GM12864 (cell line): ENCODE measurements at regions not wholly inside any gene's neighbourhood (a gene's known extent, or its start where the extent isn't known, plus 50 kb on each side); places are given as distances from the start of the nearest gene placed in this dataset.
"Not testable (repeated sequence)": the region's sequence is repeated elsewhere in the genome, so short reads cannot be mapped to it uniquely, and the experiment has no call there.

Experiments
- DNase-seq: peaks from one replicate; pipeline ENCODE4 v3.0.0-alpha.2; 2011; ENCODE audit warnings: low read depth
- H3K4me3 ChIP-seq: 2 replicates; pipeline ENCODE4 v1.5.1; 2011; ENCODE audit warnings: mild to moderate bottlenecking, low read depth, low read length, control low read depth
- TF ChIP-seq, protein P1 (sequence below): IDR thresholded peaks from 2 replicates; pipeline ENCODE4 v1.5.1; 2011; ENCODE audit warnings: low read depth, mild to moderate bottlenecking, moderate library complexity, low read length, control low read depth, inconsistent platforms; ENCODE audit errors: missing control alignments

DNA sequence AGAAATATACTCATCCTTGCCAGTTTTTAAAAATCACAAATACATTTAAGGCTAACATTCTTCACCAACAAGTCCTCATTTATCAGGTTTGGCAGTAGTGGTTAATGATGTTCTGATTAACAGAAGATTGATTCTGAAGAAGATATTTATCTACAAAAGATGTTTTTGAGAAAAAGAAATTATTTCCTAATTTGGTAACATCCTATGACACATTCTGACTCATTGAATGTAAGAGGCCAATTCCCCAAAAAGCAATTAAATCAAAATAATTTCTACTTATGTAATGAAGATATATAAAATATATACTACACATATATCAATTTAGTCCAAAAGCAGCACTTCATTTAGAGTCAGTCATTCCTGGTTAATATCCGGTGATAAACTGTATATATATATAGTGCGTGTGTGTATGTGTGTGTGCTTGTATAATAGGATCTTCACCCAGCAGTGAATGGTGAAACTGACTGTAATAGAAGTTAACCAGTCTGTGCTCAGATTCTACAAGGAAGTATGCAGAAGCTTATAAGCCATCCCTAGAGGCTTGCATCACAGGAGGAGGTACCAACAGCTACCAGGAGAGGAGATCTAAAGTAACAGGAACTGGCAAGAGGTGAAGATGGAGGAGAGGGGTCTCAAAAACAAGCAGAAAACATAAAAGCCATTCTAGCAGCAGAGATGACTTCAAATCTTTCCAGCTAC, 82.9 kb upstream of the MARCKS start:
- DNase-seq, result no peak

DNA sequence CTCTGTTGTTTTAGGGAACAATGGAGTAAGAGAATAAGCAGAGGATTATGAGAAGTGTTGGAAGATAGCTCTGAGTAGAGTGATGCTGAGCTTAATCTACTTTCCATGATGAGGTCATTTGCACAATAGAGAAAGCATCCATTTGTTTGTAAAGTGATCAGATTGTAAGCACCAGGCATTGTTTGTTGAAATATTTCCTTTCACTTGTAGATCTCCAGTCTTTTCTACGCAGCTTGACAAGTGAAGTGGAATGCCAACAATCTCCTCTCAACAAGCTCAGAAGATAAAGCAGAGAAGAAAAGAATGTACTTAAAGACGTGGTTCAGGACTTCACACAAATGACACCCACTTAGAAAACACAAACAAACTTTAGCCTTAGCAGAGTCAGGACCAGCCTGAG, 80.1 kb upstream of the MARCKS start:
- no peak overlapping the region for H3K4me3 ChIP-seq
- DNase-seq, result no peak
- TF ChIP-seq, protein P1, sequence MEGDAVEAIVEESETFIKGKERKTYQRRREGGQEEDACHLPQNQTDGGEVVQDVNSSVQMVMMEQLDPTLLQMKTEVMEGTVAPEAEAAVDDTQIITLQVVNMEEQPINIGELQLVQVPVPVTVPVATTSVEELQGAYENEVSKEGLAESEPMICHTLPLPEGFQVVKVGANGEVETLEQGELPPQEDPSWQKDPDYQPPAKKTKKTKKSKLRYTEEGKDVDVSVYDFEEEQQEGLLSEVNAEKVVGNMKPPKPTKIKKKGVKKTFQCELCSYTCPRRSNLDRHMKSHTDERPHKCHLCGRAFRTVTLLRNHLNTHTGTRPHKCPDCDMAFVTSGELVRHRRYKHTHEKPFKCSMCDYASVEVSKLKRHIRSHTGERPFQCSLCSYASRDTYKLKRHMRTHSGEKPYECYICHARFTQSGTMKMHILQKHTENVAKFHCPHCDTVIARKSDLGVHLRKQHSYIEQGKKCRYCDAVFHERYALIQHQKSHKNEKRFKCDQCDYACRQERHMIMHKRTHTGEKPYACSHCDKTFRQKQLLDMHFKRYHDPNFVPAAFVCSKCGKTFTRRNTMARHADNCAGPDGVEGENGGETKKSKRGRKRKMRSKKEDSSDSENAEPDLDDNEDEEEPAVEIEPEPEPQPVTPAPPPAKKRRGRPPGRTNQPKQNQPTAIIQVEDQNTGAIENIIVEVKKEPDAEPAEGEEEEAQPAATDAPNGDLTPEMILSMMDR, result no peak

More for the DNA sequence above, 82.9 kb upstream of the MARCKS start:
- TF ChIP-seq, protein P1, result no peak
- H3K4me3 ChIP-seq, result no peak overlapping the region

DNA sequence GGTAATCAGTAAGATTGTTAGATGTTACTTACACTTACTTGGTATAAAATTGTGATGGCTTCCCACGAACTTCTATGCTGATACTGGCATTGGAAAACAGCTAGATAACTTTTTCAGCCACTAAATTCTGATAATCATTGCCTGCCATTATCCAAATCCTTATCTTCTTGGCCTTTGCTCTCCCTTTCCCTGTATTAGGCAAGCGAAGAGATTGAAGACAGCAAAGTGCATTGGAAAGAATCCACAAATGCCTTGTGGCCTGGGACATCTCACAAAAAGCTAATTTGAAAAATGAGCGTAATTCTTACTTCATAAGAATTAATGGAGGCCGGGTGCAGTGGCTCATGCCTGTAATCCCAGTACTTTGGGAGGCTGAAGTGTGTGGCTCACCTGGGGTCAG, 79.5 kb upstream of the MARCKS start:
- TF ChIP-seq, protein P1, result no peak
- H3K4me3 ChIP-seq, result no peak overlapping the region

DNA sequence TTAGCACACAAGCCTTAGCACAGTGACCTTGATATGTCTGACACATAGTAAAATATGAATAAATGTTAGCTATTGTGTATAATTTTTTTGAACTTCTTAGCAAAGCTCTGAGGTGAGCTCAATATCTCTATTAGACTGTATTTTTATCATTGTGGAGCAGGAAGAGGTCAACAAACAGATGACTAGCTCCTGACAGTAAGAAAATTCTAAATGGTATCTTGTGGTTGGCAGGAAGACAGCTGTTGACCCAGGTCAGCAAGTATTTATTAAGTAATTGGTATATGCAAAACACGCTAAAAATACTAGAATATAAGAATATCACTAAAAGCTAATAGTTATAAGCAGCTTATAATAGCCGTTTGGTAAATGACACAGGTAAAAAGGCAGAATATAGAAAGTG, 77.5 kb upstream of the MARCKS start:
- no peak for DNase-seq

More for the DNA sequence above, 79.5 kb upstream of the MARCKS start:
- DNase-seq, result no peak

DNA sequence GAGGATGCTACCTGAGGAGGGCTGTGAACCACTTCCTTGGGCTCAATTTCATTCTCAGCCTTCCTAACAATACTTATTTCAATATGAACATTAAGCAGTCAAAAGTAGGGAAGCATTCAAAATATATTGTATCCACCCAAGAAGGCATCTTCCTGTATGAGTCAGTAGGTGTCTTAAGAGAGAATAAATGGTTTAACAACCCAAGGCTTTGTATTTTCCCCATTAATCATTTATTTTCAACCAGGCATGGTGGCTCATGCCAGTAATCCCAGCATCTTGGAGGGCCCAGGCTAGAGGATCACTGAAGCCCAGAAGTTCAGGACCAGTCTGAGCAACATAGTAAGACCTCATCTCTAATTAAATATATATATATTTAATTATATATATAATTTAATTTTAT, 74.5 kb upstream of the MARCKS start:
- TF ChIP-seq, protein P1, result no peak
- no peak for DNase-seq
- H3K4me3 ChIP-seq, result no peak overlapping the region

More for the DNA sequence above, 77.5 kb upstream of the MARCKS start:
- TF ChIP-seq, protein P1, result no peak
- H3K4me3 ChIP-seq, result no peak overlapping the region

DNA sequence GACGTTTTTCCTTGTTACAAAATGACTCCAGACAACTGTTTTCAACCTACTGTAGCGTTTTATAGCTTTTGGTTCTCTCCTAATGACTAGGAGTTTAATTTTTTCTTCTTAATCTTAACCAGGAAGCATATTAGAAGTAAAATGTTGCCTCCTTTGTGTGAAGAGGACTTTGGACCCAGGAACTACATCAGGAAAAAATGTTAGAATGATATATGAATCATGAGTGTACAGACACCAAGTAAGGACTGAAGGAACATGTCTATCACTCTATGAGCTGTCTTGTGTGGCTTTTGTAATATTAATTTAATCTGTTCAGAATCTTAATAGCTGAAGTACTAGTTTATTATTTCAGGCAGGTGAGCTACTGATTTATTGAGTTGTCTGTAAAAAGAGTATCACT, 71.0 kb upstream of the MARCKS start:
- TF ChIP-seq, protein P1, result no peak
- H3K4me3 ChIP-seq, result no peak overlapping the region
- no peak for DNase-seq

DNA sequence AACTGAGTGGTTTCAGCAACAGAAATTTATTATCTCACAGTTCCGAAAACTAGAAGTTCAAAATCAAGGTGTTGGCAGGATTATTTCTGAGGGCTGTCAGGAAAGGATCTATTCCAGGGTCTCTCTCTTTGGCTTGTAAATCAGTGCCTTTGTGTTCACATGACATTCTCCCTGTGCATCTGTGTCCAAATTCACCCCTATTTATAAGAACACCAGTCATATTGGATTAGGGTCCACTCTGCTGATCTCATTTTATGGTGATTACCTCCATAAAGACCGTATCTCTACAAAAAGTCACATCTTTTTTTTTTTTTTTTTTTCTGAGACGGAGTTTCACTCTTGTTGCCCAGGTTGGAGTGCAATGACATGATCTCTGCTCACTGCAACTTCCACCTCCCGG, 68.6 kb upstream of the MARCKS start:
- TF ChIP-seq, protein P1, result no peak
- DNase-seq, result no peak
- no peak overlapping the region for H3K4me3 ChIP-seq

DNA sequence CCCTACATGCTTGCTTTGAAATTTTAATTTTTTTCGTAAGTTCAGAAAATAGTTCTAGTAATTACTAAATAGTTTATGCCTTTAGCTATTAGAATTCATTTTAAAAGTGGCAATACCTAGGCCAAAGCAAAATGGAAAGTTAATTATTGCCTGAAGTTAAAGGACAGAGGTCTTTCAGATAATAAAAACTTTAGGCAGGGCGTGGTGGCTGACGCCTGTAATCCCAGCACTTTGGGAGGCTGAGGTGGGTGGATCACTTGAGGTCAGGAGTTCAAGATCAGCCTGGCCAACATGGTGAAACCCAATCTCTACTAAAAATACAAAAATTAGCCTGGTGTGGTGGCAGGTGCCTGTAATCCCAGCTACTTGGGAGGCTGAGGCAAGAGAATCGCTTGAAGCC, 65.9 kb upstream of the MARCKS start:
- DNase-seq, H3K4me3 ChIP-seq: not testable (repeated sequence)

DNA sequence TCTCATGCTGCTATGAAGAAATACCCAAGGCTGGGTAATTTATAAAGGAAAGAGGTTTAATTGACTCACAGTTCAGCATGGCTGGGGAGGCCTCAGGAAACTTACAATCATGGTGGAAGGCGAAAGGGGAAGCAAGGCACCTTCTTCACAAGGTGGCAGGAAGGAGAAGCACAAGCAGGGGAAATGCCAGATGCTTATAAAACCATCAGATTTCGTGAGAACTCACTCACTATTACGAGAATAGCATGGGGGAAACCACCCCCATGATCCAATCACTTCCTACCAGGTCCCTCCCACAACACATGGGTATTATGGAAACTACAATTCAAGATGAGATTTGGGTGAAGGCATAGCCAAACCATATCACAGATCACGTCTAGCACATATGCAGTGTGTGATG, 61.8 kb upstream of the MARCKS start:
- not testable (repeated sequence) for H3K4me3 ChIP-seq, DNase-seq
